ENCODE measurements at regions not wholly inside any gene's neighbourhood (a gene's known extent, or its start where the extent isn't known, plus 50 kb on each side); places are given as distances from the start of the nearest gene placed in this dataset.

- H3K27me3 Mint-ChIP-seq: peaks cover 12% of the 10 kb centered on the region
- no peaks in the 10 kb centered on the region for H3K36me3 Mint-ChIP-seq (ENCODE audit: low read depth)
- intact Hi-C loops (cut with micrococcal nuclease): loop anchor here (5.0 kb wide), 1 partner anchor 67 kb away; no protein-coding TSS in a partner anchor
- no peaks in the 10 kb centered on the region for H3K9me3 Mint-ChIP-seq
- no peak overlapping the region for H3K4me3 Mint-ChIP-seq
- H3K27ac Mint-ChIP-seq: no peak overlapping the region
- peaks cover 7% of the 10 kb centered on the region for H3K4me1 Mint-ChIP-seq (ENCODE audit: low read depth)
Measured at GRCh38 chr1:17488995-17489767, 49.7 kb upstream of the RCC2 start.

Data from dendritic cell treated with granulocyte-macrophage colony-stimulating factor and Interleukin-4, amounts not matched to agents 40 ng/mL and 50 ng/mL, for 4 days (primary cell).